K562 (cell line): ENCODE measurements at regions not wholly inside any gene's neighbourhood (a gene's known extent, or its start where the extent isn't known, plus 50 kb on each side); places are given as distances from the start of the nearest gene placed in this dataset.

Experiments used
- FOXK2 ChIP-seq, 2 experiments: fragments of 450-650 bp; IDR thresholded peaks in 1 of 2; conservative IDR thresholded peaks in 1 of 2; 2 replicates each; pipeline ENCODE4 v1.6.1; 2016; ENCODE audit warnings: low read depth in 2 of 2, mild to moderate bottlenecking in 1 of 2
- HDGF ChIP-seq: fragments of 450-650 bp; IDR thresholded peaks from 2 replicates; pipeline ENCODE4 v1.6.1; 2016
- MEF2D ChIP-seq: conservative IDR thresholded peaks from 2 replicates; pipeline ENCODE4 v1.6.1; 2016; ENCODE audit warnings: low read depth, missing genetic modification characterization, missing compliant biosample characterization
- NELFE ChIP-seq: IDR thresholded peaks from 2 replicates; pipeline ENCODE4 v1.6.1; 2011; ENCODE audit warnings: mild to moderate bottlenecking; ENCODE audit not compliant: insufficient read depth, insufficient read length
- SP1 ChIP-seq: sonication (generic); formaldehyde crosslinking; IDR thresholded peaks from 2 replicates; pipeline ENCODE4 v1.8.1; 2022; ENCODE audit warnings: mild to moderate bottlenecking, missing genetic modification reagents
- TAF15 ChIP-seq: fragments of 200-400 bp; formaldehyde crosslinking; IDR thresholded peaks from 2 replicates; pipeline ENCODE4 v1.6.1; 2017; ENCODE audit warnings: mild to moderate bottlenecking, low read depth, low read length, moderate library complexity
- ZNF165 ChIP-seq: fragments of 250-450 bp; sonication (Bioruptor Pico); IDR thresholded peaks from 2 replicates; pipeline ENCODE4 v1.4.0; 2020; ENCODE audit warnings: borderline replicate concordance
- TF ChIP-seq, protein P1 (sequence below): fragments of 250-450 bp; sonication (Bioruptor Pico); IDR thresholded peaks from 2 replicates; pipeline ENCODE4 v1.4.0; 2020
- TF ChIP-seq, protein P2 (sequence below): fragments of 250-450 bp; sonication (Bioruptor Pico); IDR thresholded peaks from 2 replicates; pipeline ENCODE4 v1.8.0; 2021; ENCODE audit warnings: moderate library complexity, mild to moderate bottlenecking, inconsistent platforms
- TF ChIP-seq, protein P3 (sequence below): fragments of 450-650 bp; IDR thresholded peaks from 2 replicates; pipeline ENCODE4 v1.6.1; 2016

DNA sequence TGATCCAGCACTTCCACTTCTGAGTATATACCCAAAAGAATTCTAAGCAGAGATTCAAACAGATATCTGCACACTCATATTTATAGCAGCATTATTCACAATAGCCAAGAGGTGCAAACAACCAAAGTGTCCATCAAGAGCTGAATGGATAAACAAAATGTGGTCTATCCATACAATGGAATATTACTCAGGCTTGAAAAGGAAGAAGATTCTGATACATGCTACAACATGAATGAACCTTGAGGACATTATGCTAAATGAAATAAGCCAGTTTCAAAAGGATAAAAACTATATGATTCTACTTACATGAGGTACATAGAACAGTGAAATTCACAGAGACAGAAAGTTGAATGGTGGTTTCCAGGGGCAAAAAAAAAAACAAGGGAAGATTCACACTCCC lies 88.9 kb downstream of the CCDC185 start (continued):
- TF ChIP-seq, protein P1, sequence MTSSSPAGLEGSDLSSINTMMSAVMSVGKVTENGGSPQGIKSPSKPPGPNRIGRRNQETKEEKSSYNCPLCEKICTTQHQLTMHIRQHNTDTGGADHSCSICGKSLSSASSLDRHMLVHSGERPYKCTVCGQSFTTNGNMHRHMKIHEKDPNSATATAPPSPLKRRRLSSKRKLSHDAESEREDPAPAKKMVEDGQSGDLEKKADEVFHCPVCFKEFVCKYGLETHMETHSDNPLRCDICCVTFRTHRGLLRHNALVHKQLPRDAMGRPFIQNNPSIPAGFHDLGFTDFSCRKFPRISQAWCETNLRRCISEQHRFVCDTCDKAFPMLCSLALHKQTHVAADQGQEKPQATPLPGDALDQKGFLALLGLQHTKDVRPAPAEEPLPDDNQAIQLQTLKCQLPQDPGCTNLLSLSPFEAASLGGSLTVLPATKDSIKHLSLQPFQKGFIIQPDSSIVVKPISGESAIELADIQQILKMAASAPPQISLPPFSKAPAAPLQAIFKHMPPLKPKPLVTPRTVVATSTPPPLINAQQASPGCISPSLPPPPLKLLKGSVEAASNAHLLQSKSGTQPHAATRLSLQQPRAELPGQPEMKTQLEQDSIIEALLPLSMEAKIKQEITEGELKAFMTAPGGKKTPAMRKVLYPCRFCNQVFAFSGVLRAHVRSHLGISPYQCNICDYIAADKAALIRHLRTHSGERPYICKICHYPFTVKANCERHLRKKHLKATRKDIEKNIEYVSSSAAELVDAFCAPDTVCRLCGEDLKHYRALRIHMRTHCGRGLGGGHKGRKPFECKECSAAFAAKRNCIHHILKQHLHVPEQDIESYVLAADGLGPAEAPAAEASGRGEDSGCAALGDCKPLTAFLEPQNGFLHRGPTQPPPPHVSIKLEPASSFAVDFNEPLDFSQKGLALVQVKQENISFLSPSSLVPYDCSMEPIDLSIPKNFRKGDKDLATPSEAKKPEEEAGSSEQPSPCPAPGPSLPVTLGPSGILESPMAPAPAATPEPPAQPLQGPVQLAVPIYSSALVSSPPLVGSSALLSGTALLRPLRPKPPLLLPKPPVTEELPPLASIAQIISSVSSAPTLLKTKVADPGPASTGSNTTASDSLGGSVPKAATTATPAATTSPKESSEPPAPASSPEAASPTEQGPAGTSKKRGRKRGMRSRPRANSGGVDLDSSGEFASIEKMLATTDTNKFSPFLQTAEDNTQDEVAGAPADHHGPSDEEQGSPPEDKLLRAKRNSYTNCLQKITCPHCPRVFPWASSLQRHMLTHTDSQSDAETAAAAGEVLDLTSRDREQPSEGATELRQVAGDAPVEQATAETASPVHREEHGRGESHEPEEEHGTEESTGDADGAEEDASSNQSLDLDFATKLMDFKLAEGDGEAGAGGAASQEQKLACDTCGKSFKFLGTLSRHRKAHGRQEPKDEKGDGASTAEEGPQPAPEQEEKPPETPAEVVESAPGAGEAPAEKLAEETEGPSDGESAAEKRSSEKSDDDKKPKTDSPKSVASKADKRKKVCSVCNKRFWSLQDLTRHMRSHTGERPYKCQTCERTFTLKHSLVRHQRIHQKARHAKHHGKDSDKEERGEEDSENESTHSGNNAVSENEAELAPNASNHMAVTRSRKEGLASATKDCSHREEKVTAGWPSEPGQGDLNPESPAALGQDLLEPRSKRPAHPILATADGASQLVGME = no peak
- TF ChIP-seq NELFE = no peak
- no peak for TF ChIP-seq SP1 (CRISPR knock-in tag)
- no peak for TF ChIP-seq TAF15
- TF ChIP-seq, protein P2, sequence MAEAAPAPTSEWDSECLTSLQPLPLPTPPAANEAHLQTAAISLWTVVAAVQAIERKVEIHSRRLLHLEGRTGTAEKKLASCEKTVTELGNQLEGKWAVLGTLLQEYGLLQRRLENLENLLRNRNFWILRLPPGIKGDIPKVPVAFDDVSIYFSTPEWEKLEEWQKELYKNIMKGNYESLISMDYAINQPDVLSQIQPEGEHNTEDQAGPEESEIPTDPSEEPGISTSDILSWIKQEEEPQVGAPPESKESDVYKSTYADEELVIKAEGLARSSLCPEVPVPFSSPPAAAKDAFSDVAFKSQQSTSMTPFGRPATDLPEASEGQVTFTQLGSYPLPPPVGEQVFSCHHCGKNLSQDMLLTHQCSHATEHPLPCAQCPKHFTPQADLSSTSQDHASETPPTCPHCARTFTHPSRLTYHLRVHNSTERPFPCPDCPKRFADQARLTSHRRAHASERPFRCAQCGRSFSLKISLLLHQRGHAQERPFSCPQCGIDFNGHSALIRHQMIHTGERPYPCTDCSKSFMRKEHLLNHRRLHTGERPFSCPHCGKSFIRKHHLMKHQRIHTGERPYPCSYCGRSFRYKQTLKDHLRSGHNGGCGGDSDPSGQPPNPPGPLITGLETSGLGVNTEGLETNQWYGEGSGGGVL (CRISPR knock-in tag) = no peak
- no peak for TF ChIP-seq ZNF165 (CRISPR knock-in tag)
- TF ChIP-seq, protein P3, sequence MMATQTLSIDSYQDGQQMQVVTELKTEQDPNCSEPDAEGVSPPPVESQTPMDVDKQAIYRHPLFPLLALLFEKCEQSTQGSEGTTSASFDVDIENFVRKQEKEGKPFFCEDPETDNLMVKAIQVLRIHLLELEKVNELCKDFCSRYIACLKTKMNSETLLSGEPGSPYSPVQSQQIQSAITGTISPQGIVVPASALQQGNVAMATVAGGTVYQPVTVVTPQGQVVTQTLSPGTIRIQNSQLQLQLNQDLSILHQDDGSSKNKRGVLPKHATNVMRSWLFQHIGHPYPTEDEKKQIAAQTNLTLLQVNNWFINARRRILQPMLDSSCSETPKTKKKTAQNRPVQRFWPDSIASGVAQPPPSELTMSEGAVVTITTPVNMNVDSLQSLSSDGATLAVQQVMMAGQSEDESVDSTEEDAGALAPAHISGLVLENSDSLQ = no peak
- no peak for TF ChIP-seq FOXK2 (conservative IDR thresholded peaks at IDR 0.05 in 1 of 2, IDR thresholded peaks at IDR 0.05 in 1 of 2; ENCODE audit: low read depth in 2 of 2)
- no peak for TF ChIP-seq MEF2D (tag)
- TF ChIP-seq HDGF = no peak
